GM21526 (cell line): ENCODE measurements at regions not wholly inside any gene's neighbourhood (a gene's known extent, or its start where the extent isn't known, plus 50 kb on each side); places are given as distances from the start of the nearest gene placed in this dataset.

Experiments
- ATAC-seq: cut with Tn5 transposase; IDR thresholded peaks from one replicate; pipeline ENCODE4 v1.9.1; 2021; ENCODE audit warnings: moderate library complexity; ENCODE audit not compliant: unreplicated experiment, low FRiP score

DNA sequence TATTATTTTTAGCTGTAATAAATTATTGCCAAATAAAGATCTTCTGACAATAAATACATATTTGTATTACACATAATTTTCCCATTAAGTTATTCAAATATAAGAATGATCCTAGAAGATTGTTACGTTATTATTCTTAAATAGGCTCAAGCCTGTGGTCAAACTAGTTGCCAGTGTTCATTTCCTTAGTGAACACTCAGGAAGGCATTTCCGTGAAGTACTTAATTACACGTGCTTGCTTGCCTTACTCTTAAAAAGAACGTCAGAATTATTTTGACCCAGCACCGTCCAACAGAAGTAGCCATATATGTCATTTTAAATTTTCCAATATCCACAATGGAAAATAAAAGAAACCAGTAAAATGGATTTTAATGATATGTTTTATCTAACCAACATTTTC lies 249.8 kb downstream of the TXNL1 start:
- no peak for ATAC-seq

DNA sequence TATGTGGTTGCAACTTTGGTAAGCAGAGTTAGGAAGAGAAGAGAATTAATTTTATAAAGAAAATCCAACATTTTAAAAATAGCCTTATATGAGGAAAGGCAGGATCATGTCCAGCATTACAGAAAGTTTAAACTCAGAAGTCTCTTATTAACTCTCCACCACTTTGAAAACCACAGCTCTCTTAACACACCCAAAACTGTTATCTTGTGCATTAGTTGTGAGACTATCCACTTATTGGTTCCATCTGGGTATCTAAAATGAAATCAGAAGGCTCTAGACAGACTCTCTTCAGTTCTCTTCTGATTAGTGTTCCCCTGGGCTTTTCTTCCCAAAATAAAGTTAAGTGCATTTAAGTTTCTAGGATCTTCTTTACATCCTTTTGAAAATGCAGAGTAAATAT lies 251.5 kb downstream of the TXNL1 start:
- ATAC-seq, result no peak

DNA sequence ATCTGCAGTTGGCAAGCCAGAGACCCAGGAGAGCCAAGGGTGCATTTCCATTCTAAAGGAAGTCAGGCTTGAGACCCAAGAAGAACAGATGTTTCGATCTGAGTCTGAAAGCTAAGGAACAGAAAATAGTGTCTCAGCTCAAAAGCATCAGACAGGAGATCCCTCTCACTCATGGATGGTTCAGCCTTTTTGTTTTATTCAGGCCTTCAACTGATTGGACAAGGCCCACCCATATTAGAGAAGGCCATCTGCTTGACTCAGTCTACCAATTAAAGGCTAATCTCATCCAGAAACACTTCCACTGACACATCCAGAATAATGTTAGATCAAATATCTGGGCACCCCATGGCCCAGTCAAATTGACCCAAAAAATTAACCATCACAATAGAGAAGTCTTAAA lies 255.0 kb downstream of the TXNL1 start:
- no peak for ATAC-seq

DNA sequence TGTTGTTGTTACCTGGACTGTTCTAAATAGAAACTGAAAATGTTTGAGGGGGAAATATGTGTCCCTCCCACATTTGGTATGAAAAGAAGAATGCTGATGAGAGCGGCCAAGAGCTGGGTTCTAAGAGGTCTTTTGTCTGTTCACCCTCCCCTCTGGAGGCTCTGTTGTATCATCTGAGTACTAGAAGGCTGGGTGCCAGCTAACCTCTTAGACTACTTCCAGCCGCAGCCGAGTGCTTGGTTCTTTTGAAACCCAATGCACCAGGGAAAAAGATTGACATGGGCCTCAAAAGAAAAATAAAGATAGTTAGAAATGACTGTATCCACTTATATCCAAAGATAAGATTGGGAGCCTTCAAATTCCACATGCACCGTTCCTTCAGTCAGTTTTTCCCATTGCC lies 255.9 kb downstream of the TXNL1 start:
- no peak for ATAC-seq

DNA sequence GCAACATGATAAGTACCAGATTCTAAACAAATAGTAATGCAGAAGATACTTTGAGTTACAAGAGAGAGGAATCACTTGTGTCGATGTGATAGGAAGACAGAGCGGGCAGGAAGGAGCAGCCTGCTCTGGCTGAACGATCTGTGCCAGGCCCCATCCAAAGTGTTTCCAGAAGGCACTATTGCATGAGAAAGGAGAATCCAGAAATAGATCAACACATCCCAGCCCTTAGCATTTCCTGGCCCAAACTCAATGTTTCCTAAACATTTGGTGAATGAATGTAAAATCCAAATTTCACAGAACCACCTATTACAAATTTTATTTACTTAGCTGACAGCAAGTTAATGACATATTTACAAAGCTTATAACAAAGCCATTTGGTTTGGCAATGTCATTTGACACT lies 257.2 kb downstream of the TXNL1 start:
- no peak for ATAC-seq

DNA sequence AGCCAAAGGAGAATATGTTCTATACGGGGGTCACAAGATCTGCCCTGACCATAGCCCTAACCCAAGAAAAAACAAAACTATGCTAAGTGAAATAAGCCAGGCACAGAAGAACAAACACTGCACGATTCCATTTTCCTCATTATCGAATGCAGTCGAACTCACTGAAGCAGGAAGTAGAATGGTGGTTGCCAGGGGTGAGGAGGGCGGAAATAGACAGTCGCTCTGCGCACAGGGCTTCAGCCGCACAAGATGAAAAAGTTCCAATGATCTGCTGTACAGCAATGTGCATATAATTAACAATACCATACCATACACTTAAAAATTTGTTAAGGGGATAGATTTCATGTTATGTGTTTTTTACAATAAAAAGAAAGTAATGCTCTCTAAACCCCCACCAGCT lies 257.7 kb downstream of the TXNL1 start:
- ATAC-seq, result no peak

DNA sequence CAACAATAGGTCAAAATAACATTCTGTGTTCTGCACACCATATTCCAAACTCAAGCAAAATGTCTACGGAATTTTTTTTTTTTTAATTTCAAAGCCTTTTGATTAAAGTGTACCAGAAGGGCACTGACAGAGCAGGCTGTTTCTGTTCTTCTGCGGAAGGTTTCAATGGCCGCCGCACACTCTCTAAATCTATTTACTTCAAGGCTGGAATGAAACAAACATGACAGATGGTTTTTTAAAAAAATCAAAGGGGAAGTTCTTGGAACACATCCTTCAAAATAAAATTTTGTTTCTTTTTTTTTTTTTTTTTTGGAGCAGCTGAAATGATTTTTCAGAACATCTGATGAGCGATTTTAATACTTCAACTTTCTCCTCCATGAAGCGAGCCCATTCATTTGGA lies 259.1 kb downstream of the TXNL1 start:
- no peak for ATAC-seq

DNA sequence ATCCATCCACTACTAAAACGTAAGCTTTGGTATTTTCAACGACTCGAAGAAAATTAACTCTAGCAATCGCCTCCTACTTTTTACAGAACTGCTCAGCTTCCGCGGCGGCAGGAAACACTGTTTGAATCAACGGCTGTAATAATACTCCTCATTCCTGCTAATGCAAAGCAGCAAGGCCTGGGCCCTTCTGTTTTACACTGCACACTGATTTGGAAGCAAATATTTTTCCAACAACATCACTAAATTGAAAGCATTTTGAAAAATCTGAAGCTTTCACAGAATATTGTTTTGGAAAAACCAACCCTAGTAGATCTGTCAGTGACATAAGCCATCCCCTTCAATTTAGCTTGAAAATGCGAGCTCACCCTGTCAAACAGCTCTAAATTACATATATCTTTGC lies 261.2 kb downstream of the TXNL1 start:
- no peak for ATAC-seq

DNA sequence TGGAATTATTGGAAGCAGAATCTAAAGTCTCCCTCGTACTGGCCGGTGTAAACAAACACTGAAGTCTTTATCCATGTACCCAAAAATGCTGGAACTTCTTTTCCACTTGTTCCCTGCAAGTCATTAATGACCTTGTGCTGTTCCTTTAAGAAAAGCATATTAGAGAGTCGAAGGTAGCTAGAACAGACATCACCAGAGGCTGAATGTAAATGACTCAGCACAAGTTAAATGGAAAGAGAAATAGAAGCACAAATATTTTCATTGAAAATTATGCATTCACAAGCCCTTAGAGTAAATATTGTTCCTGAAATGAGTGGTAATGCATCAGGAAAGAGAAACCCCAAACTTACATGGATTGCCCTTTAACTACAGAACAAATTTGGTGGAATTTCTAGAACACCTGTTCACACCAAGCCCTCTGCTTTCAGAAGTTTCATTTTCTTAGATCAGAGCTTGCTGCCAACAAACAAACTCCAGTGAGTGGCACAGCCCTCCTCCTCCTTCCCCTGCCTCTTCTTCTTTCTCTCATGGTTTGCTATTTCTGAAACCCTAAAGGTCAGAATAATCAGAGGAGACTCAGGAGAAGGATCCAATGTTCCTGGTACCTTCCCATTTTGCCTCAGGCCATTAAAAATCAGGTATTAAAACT lies 264.3 kb downstream of the TXNL1 start:
- no peak for ATAC-seq

DNA sequence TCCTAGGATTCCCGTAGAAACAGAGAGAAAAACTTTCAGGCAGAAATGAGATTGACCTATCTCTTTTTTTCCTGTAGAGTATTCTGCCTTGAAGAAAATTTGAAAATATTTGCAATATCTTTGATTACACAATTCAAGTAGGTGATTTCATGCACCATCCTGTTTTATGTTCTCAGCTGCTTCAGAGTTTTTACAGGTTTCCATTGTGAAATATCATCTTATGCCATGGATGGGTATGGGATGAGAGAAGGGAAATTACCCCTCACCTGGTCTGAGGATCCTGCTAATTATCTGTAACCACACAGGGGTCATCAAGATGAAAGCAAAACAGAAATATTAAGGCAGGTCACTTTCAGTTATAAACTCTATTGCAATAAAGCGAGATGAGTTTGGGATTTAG lies 264.8 kb downstream of the TXNL1 start:
- no peak for ATAC-seq

DNA sequence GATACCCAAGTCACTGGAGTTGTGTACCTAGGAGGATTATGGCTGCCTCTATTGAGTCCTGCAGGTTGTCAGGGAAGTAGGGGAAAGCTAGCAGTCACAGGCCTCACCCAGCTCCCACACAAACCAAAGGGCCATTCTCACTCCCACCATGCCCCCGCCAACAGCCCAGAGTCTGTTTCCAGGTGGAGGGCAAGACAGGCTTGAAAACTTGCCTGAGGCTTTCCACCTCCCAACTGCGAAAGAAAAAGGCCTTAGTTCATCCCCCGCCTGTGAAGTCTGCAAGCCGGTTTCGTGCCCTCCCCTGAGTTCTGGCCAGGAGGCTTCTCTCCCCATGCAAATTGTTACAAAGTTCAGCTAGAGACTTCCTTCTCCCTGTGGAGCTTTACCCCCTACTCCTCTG lies 270.3 kb downstream of the TXNL1 start:
- ATAC-seq, result no peak

DNA sequence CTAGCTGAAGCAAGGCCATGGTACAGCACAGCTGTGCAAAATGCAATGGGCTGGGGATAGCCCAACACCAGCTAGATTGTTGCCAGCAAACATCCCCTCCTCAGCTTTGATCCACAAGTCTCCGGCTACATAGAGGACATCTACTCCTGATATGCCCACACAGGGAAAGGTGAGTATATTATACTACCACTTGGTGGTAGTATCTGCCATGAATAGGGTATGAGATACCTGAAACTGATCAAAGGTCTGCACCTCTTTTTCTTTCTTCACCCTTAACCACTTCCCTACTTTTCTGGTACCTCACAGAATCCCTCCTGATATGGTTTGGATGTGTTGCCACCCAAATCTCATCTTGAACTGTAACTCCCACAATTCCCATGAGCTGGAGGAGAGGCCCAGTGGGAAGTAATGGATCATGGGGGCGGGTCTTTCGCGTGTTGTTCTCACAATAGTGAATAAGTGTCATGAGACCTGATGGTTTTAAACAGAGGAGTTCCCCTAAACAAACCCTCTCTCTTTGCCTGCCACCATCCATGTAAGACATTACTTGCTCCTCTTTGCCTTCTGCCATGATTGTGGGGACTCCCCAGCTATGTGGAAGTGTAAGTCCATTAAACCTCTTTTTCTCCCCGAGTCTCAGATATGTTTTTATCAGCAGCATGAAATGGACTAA lies 279.6 kb downstream of the TXNL1 start:
- ATAC-seq, result no peak

DNA sequence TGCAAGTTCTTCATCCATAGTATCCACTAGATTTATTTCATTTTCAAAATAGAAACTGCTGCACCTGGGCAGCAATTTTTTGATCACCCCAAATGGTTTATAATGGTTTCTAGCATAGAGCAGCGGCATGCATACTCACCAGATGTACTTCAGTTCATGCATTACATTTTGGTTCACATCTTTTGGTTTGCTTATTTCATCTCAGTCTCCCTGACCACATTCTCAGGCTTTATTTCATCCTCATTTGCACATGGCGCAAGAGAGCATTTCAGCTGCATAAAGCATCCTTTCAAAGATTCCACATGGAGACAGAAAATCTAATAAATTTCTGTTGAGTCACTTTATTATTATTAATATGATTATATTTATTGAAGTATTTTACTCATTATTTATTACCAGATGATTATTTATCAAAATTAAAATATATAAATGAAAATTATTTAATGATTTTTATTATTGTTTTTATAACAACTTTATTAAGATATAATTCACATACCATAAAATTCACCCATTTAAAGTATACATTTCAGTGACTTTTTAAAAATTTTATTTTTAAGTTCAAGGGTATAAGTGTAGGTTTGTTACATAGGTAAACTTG lies 284.6 kb downstream of the TXNL1 start:
- ATAC-seq, result no peak

DNA sequence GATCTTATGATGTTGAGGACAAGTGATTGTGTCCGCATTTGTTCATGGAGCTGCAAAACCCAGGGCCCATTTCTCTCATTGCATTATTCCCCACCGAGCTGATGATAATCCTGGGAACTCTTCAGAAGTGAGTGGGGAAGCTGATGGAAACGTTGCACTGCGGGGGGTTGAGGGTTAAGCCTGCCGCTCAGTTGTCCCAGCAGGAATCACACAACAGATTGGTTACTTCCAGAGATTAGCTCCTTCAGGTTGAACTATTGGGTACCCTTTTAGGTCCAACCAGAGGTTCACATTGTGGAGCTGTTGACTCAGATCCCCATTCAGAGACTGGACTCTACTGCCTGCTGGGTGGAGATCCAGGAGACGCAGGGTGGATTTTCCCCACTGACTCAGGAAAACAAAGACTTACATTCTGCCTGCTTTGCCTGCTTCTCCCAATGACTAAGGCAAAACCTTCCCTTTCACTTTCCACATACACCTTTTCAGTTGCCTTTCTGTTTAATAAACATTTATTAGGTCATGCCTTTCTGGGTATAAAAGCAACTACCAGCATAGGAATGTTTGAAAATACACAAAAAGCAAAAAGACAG lies 286.4 kb downstream of the TXNL1 start:
- ATAC-seq, result no peak

DNA sequence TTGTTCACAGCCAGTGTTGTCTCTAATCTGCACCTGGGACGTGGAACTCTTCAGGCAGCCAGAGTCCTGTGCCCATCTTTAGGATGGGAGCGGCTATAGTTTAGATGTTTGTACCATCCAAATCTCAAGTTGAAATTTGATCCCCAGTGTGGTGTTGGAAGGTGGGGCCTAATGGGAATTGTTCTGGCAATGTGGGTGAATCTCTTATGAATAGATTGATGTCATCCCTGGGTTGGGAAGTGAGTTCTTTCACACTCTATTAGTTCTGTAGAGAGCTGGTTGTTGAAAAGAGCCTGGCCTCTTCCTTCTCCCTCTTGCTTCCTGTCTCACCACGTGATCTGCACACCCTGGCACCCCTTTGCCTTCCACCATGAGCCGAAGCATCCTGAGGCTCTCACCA lies 300.9 kb downstream of the TXNL1 start:
- ATAC-seq, result no peak

DNA sequence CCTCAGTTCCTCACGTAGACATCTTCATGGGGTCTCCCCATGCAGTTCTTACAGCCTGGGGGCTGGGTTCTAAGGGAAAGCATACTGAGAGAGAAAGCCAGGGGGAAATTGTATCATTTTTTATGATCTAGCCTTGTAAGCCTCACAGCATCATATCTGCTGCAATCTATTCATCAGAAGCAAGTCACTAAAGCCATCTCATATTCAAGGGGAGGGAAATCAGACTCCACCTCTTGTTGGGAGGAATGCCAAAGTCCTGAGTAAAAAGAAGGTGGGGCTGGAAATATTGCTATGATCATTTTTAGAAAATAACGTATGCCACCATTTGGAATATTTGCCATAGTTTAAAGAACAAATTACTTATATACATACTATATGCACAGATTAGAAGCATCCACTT lies 304.6 kb downstream of the TXNL1 start:
- no peak for ATAC-seq

DNA sequence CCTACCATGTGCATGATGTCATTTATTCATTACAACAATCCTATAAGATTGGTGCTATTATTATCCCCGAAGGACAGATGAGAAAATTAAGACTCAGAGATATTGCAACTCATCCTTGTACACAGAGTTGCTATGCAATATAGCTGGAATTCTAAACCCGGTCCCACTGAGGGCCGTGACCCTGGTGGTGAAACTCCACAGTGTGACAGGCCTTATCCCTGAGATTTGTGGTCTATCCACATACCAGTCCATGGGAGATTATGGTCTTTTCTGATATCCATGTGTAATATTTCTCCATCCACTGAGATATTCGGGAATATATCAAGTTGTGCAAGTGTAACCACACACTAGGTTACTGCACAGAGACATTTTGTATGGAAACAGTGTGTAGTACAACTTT lies 305.2 kb downstream of the TXNL1 start:
- no peak for ATAC-seq

DNA sequence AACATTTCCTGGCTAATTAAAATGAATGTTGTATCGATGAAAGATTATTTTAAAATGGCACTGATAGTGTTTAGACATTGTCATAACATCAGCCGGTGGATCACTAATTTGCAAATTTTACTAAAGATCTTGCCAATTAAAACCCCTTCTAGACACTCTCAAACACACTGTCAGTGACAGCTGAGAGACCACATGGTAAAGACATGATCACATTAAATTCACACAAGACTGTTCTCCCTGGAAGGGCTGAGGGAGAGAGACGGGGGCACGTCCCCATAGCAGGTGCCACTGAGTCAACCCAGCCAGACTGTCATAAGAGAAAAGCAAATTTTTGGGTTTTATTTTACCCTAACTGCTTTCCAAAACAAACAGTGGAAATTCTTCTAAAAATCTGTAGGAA lies 306.0 kb downstream of the TXNL1 start:
- ATAC-seq, result no peak

DNA sequence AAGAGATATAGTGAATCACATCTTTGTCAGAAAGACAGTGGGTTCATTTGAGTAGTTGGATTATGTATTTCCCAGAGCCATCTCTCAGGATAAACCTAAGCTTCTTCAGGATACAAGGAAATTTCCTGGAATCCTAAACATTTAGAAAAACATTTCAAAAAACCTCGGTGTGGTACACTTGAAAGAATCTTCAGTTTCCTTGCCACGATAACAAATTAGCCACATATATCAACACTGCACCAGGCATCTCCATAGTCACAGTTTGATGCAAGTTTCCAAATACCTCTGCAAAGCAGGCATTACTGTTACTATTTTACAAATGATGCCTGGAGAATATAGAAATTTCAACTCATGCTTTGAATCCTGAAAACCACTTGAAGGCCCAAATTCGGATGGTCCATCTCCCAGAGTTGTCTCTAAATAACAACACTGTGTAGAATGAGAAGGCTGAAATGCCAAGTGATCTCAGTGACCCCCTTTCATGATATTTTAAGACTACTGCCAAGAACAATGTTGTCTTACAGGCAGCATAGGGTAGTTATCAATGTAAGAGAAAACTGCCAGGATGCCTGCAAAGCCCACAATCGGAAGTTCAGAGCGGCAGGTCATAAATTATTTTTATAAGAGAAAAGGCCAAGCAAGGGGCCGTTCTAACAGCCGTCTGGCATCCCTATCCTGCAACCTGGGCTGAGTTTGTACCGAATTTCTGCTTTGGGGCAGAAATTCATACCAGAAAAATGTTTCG lies 307.9 kb downstream of the TXNL1 start:
- ATAC-seq, result no peak

DNA sequence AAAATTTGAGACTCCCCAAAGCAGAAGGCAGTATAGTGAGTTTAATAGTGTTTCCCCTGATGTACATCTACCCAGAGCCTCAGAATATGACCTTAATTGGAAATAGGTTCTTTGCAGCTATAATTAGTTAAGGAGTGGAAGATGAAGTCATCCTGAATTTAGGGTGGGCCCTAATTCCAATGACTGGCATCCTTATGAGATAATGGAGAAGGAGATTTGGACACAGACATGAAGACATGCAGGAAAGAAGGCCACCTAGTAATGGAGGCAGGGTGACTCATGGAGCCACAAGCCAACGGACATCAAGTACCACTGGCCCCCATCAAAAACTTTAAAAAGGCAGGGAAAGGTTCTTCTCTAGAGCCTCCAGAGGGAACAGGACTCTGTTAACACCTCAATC lies 308.9 kb downstream of the TXNL1 start:
- ATAC-seq, result no peak

DNA sequence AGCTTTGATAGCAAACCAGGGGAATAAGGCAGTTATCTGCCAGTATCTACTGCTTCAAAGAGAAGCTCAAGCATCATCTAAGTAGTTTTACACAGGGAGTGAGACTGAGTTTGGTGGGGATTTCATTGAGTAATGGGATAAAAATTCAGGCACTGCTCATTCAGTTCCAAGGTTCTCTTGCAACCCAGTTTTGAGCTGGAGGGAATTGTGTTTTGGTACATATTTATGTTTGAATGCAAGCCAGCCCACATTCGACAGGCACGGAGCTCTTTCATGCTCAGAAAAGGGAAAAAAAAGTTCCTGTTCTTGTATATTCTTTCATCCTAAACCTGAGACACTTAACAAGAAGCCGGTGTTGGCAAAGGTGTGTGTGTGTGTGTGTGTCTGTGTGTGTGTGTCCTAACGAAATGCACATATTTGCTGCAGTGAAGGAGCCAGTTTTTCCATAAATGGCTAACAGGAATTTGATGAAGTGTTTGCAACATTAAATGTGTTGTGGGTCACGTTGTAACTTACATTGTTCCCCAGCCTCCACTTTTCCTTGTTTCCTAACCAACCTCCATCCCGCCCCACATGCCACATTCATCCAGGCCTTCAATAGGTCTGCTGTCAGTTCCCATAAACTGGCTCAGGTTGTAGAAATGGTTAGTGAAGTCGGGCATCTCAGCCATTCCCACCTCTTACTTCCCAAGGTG lies 311.1 kb downstream of the TXNL1 start:
- no peak for ATAC-seq
